CD1c-positive myeloid dendritic cell (primary cell): ENCODE measurements at regions not wholly inside any gene's neighbourhood (a gene's known extent, or its start where the extent isn't known, plus 50 kb on each side); places are given as distances from the start of the nearest gene placed in this dataset.
A peak's percentile ranks its signal among the peaks of the same experiment; 100 is the strongest.
"Not testable (repeated sequence)": the region's sequence is repeated elsewhere in the genome, so short reads cannot be mapped to it uniquely, and the experiment has no call there.

Experiments used
- DNase-seq: peaks from one replicate; pipeline ENCODE4 v3.0.0-alpha.2; 2016; ENCODE audit errors: extremely low spot score

DNA sequence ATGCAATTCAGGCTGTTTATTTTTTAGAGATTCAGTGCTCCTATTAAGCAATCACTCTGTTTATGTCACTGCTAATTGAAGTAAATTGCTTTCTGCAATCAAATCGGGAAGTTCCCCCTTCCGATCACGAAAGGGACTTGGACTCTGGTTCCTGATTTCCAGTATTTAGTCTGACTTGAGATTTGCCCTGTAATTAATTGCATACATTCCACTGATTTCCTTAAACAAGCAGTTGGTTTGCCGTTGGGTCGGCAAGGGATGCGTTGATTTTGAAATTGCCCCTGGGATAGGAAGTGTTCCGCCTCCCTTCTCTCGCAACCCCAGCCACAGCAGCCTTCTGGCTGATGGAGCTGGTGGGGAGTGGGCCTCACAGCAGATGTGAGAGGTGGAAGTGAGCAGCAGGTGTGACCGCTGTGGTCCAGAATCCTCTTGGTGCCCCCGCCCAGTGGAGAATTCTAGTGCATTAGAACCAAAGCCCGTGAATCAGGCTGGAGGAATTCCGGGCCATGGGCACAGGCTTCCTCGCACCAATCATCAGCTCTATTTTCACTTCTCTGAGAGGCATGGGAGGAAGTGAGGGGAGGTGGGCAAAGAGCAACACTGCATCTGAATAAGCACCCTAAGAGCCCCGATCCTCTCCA is 102.5 kb downstream of the SPRY4 start:
- DNase-seq = peak; percentile 84

DNA sequence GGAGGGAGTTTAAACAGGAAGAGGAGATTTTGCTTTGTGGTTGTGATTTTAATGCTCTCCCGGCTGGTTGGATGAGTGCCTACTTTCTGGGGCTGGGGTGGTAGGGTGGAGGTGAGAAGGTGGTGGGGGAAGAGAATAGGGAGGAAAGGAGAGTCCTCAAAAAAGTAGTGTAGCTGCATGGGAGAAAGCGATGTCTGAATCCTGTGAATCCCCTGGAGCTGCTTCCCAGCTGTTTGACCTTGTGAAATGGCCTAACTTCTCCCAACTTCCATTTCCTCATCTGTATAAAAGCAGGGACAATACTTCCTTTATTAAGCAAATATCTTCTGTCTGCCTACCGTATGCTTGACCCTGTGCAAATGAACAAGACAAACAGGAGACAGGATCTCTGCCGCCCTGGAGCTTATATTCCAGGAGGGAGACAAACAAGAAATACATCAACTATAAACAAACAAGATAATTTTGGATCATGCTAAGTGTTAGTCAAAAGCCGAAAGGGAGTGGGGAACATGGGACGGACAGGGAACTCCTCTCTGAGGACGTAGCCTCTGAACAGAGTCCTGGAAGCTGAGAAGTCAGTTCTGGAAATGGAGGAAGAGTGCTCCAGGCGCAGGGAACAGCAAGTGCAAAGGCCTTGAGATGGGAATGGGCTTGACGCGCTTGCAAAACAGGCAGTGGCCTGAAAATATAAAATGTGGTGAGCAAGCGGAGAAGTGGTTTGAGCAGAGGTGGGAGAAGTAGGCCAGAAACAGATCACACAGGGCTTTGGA is 103.5 kb downstream of the SPRY4 start:
- peak; percentile 41 for DNase-seq

DNA sequence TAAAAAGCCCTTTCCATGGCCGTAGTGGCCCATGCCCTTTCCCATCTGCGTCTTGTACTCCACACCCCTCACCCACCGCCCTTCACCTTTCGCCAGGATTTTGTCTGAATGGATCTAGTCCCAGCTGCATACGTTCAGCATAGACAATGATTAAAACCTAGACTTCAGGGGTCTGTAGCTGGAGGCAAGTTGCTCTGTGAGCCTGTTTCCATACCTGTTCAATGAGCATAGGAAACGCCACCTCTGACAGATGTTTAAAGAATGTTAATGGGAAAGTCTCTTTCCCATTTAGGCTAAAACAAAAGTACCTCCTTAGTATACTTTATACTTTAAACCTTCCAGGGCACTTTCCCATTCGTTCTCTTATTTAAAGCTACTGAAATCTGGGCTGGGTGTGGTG is 105.7 kb downstream of the SPRY4 start:
- no peak for DNase-seq

DNA sequence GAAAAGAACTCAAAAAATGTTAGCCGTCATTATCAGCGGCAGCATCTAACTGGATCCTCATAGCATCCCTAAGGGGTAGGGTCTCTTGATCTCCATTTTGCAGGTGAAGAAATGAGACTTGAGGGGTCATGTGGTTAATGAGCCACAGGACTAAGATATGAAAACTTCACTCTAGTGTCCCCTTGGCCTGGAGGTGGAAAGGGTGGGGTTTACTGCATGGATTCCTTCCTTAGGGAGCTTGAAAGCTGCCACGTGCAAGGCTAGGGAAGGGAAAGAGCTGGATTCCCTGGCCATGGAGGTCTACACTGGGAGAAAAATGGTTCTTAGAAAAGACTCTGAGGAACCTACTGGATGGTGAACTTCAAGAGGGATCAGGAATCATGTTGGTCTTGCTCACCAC is 107.9 kb downstream of the SPRY4 start:
- DNase-seq = no peak

DNA sequence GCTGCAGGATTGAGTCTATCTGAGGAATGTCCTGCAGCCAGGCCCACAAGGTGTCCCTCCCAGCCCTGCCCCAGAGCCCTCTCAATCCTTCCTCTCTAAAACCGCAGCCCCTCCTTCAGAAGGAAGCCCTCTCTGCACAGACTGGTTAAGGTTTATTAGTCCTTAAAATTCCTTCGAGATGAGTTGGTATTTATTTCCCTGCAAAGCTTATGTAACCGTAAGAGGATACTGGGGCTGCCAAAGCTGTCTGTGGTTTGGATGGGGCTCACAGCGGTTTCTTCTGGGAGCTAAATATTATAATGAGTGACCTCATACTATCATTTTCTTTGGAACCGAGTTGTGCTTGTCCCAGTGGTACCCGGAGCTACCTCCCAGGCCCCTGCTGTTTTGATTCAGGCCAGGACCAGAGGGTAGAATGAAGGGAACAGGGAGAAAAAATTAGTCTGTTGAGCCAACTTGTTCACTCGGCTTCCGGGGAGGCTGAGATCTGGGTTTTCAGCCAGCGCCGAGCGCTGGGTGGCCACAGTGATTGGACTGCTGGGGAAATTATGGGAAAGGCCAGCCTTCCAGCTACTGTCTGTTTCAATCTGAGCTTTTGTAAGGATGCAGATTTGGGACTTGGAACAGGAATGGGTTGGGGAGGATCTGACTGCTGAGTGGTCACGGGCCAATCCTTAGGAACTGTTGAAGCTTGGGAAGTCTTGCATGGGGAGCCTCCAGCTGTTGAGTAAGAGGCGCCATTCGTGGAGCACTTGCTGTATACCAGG is 107.5 kb downstream of the NDFIP1 start:
- no peak for DNase-seq

DNA sequence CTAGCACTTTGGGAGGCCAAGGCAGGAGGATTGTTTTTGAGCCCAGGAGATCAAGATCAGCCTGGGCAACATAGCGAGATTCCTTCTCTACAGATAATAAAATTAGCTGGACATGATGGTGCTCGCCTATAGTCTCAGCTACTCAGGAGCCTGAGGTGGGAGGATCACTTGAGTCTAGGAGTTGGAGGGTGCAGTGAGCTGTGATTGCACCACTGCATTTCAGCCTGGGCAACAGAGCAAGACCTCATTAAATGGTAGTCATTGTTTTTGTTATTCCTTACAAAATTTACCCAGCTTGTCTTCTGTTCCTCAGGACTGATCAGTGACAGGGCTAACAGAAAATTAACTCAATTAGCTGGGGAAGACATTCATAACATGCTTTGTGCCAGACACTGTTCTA is 104.5 kb downstream of the NDFIP1 start:
- no peak for DNase-seq

DNA sequence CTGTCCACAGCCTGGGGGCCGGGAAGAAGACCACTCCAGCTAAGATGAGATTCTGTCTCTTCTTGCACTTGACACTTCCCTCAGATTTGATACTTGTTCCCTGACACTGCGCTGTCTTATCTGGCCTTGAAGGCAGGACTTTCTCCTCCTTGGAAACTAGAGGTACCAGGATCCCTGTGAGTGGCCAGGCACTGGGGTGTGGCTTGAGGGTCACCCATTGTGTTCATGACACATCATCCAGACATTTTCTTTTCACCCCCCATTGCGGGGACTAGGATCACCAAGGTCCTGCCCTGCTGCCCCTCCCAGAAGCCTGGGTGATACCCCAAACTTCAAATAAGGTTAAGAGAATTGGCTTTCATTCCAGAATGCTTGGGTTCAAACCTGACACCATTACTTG is 103.3 kb downstream of the NDFIP1 start:
- DNase-seq = no peak

DNA sequence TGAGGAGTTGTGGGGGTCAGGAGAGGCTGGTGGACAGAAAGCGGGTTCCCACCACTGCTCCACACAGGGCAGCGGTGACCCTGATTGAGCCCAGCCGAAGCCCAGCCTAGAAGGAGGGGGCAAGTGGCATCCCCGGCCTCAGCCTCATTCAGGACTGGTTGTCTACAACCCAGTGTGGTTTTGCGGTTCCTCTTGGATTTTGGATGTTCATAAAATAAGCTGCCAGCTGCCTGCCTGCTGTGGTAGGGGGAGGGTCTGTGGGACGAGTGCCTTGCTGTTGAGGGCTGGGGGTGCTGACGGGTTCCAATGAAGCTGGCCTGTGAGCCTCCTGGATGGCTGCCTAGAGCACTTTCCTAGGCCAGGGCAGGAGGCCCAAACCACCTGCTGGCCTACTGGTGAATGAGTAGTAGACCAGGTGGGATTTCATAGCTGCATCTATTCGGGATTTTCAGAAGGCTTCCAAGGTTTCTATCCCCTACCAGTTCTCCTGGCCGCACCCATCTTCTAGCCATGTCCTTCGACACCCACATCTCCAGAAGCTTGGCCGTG is 102.4 kb downstream of the NDFIP1 start:
- DNase-seq = no peak

DNA sequence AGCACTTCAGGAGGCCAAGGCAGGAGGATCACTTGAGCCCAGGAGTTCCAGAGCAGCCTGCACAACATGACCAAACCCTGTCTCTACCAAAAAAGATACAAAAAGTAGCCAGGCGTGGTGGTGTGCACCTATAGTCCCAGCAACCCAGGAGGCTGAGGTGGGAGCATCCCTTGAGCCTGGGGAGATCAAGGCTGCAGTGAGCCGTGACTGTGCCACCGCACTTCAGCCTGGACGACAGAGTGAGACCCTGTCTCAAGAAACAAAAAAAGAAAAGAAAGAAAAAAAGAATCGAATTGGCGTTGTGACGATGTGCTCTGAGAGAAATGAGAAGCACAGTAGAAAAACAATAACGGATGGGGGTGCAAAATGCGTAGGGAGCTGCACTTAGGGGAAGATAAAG is 101.4 kb downstream of the NDFIP1 start:
- no peak for DNase-seq

DNA sequence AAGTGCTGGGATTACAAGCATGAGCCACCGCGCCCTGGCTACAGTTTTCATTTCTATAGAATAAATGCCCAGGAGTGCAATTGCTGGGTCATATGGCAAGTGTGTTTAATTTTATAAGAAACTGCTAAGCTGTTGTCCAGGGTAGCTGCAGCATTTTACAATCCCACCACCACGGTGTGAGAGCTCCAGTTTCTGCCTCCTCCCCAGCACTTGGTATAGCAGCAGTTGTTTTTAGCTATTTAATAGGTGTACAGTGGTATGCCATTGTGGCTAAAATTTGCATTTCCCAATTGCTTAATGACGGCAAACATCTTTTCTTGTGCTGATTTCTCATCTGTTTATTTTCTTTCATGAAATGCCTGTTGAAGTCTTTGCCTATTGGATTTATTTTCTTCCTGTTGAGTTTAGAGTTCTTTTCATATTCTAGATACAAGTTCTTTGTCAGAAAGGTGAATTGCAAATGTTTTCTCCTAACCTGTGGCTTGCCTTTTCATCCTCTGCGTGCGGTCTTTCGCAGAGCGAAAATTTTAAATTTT is 100.3 kb downstream of the NDFIP1 start:
- no peak for DNase-seq

DNA sequence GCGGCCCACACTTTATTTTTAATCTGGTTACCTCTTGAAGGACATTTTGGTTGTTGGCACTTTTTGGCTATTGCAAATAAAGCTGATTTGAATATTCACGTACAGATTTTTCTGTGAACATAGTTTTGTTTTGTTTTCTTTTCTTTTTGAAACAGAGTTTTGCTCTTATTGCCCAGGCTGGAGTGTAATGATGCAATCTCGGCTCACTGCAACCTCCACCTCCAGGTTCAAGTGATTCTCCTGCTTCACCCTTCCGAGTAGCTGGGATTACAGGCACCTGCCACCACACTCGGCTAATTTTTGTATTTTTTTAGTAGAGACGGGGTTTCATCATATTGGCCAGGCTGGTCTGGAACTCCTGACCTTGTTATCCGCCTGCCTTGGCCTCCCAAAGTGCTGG is 99.7 kb downstream of the NDFIP1 start:
- DNase-seq = not testable (repeated sequence)

DNA sequence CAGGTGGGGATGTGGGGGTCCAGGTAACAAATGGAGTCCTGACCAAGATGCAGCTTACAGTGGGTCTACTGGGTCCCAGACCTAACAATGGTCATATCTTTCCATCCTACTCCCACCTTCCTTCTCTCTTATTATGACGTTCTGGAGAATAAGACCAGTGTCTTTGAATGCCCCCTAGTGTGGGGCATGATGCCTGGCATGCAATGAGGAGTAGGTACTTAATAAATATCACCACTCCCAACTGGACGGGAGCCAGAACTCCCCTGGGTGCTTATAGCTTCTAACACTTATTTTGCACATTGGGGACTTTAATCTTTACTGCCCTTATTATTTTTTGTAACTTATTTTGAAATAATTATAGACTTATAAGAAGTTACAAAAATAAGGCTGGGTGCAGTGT is 98.2 kb downstream of the NDFIP1 start:
- DNase-seq = no peak

DNA sequence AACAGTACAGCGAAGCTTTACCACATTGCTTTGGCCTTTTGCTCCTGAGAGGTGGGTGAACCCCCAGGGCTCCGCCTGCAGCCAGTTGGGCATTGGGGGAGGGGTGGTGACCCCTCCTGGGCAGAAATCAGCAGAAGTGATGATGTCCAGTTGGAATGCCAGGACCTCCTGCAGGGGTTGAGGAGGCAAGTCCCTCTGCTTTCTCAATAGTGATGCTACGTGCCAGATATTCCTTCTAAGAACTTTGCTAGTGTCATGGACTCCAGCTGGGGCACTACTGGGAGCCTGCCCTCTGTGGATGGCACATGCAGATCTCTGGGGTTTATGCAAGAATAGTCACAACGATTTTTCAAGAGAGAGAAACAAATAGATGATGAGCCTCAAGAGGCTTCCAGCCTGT is 95.6 kb downstream of the NDFIP1 start:
- DNase-seq = no peak
